Astrocyte (in vitro differentiated cells and primary cell): ENCODE measurements at regions not wholly inside any gene's neighbourhood (a gene's known extent, or its start where the extent isn't known, plus 50 kb on each side); places are given as distances from the start of the nearest gene placed in this dataset.

Experiments used
- CTCF ChIP-seq: IDR thresholded peaks from 2 replicates; pipeline ENCODE4 v1.5.1; 2011; ENCODE audit warnings: low read depth, mild to moderate bottlenecking, inconsistent platforms, low read length, moderate library complexity; ENCODE audit not compliant: insufficient read depth
- EZH2 ChIP-seq: IDR thresholded peaks from 2 replicates; pipeline ENCODE4 v1.6.1; 2012; ENCODE audit warnings: mild to moderate bottlenecking, low read length, inconsistent platforms; ENCODE audit not compliant: insufficient read depth

GRCh38 chr20:55186228-55186627 lies 710.8 kb downstream of the DOK5 start:
- no peak for TF ChIP-seq CTCF
- no peak for TF ChIP-seq EZH2
